Adrenal gland (tissue), 5 donors: ENCODE measurements at regions not wholly inside any gene's neighbourhood (a gene's known extent, or its start where the extent isn't known, plus 50 kb on each side); places are given as distances from the start of the nearest gene placed in this dataset.

Experiments
- CTCF ChIP-seq, 6 experiments: fragments of 450-650 bp in 4 of 6; fragments of 200-600 bp in 2 of 6; sonication (generic) in 1 of 6; IDR thresholded peaks; 1 replicate in 5 of 6; 2 replicates in 1 of 6; pipeline versions ENCODE4 v1.5.1 to v1.8.0; 2016 to 2021; ENCODE audit warnings: antibody characterized with exemption in 6 of 6, mild to moderate bottlenecking in 2 of 6, moderate library complexity in 1 of 6
- POLR2A ChIP-seq, 2 donors: fragments of 450-650 bp; IDR thresholded peaks; one replicate each; pipeline ENCODE4 v1.6.1; 2017; ENCODE audit warnings: antibody characterized with exemption in 2 of 2, mild to moderate bottlenecking in 2 of 2, moderate library complexity in 1 of 2
- donor health status: DM: no; HTN: no; CAD: no.

GRCh38 chr6:100262086-100262485 lies 202.6 kb downstream of the SIM1 start:
- TF ChIP-seq CTCF (IDR thresholded peaks at IDR 0.05) (no peak), POLR2A (IDR thresholded peaks at IDR 0.05) (no peak)
